ENCODE measurements at regions not wholly inside any gene's neighbourhood (a gene's known extent, or its start where the extent isn't known, plus 50 kb on each side); places are given as distances from the start of the nearest gene placed in this dataset.

GRCh38 chr11:121761186-121761585, 308.4 kb upstream of the SORL1-AS1 start:
- DNase-seq (no peak), ATAC-seq (ENCODE audit: insufficient read depth, low FRiP score) (no peak)
- no peak overlapping the region for H3K4me3 ChIP-seq
- no peaks in the 10 kb centered on the region for H3K36me3 ChIP-seq (ENCODE audit: control insufficient read depth in 4 of 4, insufficient read depth in 4 of 4, low read length in 4 of 4)
- H3K27me3 ChIP-seq (ENCODE audit: control insufficient read depth in 3 of 3, insufficient read depth in 3 of 3, low read length in 2 of 3) = peaks cover 0 to 2% (median 0%) of the 10 kb centered on the region in 3 donors
- H3K4me1 ChIP-seq (ENCODE audit: control insufficient read depth in 5 of 5, insufficient read depth in 5 of 5, low read length in 5 of 5) = peaks cover 0 to 15% (median 0%) of the 10 kb centered on the region in 5 donors
- no peak overlapping the region for H3K9ac ChIP-seq (ENCODE audit: insufficient read depth in 1 of 2, low read length in 2 of 2)
- 75 to 81% methylated on average over 2 of the region's 2 CpGs for WGBS, 2 donors
- H3K27ac ChIP-seq (ENCODE audit: low read depth in 1 of 2, low read length in 1 of 2) = no peak overlapping the region
- no peak for TF ChIP-seq CTCF (IDR thresholded peaks at IDR 0.05; ENCODE audit: control extremely low read depth, extremely low read depth)
- H3K9me3 ChIP-seq (ENCODE audit: control insufficient read depth in 4 of 4, insufficient read depth in 3 of 4, low read length in 3 of 4) = peaks cover 0 to 2% (median 0%) of the 10 kb centered on the region in 4 donors

GRCh38 chr11:121757480-121758125, 304.8 kb upstream of the SORL1-AS1 start:
- Histone ChIP-seq H3K4me1 (ENCODE audit: control insufficient read depth in 5 of 5, insufficient read depth in 5 of 5, low read length in 5 of 5) (peaks cover 0 to 3% (median 0%) of the 10 kb centered on the region in 5 donors), H3K36me3 (ENCODE audit: control insufficient read depth in 4 of 4, insufficient read depth in 4 of 4, low read length in 4 of 4) (no peaks in the 10 kb centered on the region), H3K27ac (ENCODE audit: low read depth in 1 of 2, low read length in 1 of 2) (no peak overlapping the region), H3K9ac (ENCODE audit: insufficient read depth in 1 of 2, low read length in 2 of 2) (no peak overlapping the region), H3K4me3 (no peak overlapping the region), H3K27me3 (ENCODE audit: control insufficient read depth in 3 of 3, insufficient read depth in 3 of 3, low read length in 2 of 3) (peaks cover 0 to 2% (median 0%) of the 10 kb centered on the region in 3 donors), H3K9me3 (ENCODE audit: control insufficient read depth in 4 of 4, insufficient read depth in 3 of 4, low read length in 3 of 4) (no peaks in the 10 kb centered on the region)
- WGBS, 2 donors = 54 to 75% methylated on average over 6 of the region's 6 CpGs
- DNase-seq (peak; percentile 46 to 72 (median 58)), ATAC-seq (ENCODE audit: insufficient read depth, low FRiP score) (no peak)
- no peak for TF ChIP-seq CTCF (IDR thresholded peaks at IDR 0.05; ENCODE audit: control extremely low read depth, extremely low read depth)

DNA sequence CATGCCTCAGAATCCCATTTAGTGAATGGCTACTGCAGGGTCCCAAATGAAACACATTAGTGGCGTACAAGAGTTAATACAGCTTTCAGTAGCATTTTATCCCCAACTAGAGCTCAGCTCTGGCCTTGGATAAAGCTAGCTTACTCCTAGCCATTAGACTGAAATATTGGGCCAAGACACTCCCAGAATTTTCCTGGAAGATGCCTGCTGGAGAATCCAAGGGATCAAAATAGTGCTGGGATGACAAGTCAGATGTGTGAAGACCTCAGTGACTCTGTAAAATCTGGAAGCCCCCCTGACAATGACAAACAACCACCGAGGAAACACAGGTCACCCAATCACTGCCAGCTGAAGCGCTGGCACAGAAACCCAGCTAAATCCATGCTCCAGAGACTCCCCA, 303.1 kb upstream of the SORL1-AS1 start:
- DNase-seq (no peak), ATAC-seq (ENCODE audit: insufficient read depth, low FRiP score) (no peak)
- no peaks in the 10 kb centered on the region for H3K36me3 ChIP-seq (ENCODE audit: control insufficient read depth in 4 of 4, insufficient read depth in 4 of 4, low read length in 4 of 4)
- WGBS, 2 donors = 62 to 70% methylated on average over 3 of the region's 3 CpGs
- no peak for TF ChIP-seq CTCF (IDR thresholded peaks at IDR 0.05; ENCODE audit: control extremely low read depth, extremely low read depth)
- H3K4me1 ChIP-seq (ENCODE audit: control insufficient read depth in 5 of 5, insufficient read depth in 5 of 5, low read length in 5 of 5) = no peaks in the 10 kb centered on the region
- H3K4me3 ChIP-seq = no peak overlapping the region
- H3K27ac ChIP-seq (ENCODE audit: low read depth in 1 of 2, low read length in 1 of 2) = no peak overlapping the region
- no peaks in the 10 kb centered on the region for H3K27me3 ChIP-seq (ENCODE audit: control insufficient read depth in 3 of 3, insufficient read depth in 3 of 3, low read length in 2 of 3)
- no peak overlapping the region for H3K9ac ChIP-seq (ENCODE audit: insufficient read depth in 1 of 2, low read length in 2 of 2)
- H3K9me3 ChIP-seq (ENCODE audit: control insufficient read depth in 4 of 4, insufficient read depth in 3 of 4, low read length in 3 of 4) = no peaks in the 10 kb centered on the region

GRCh38 chr11:121755191-121755590, 302.4 kb upstream of the SORL1-AS1 start:
- ATAC-seq (ENCODE audit: insufficient read depth, low FRiP score) (no peak), DNase-seq (no peak)
- no peak overlapping the region for H3K4me3 ChIP-seq
- no peak overlapping the region for H3K27ac ChIP-seq (ENCODE audit: low read depth in 1 of 2, low read length in 1 of 2)
- H3K4me1 ChIP-seq (ENCODE audit: control insufficient read depth in 5 of 5, insufficient read depth in 5 of 5, low read length in 5 of 5) = no peaks in the 10 kb centered on the region
- H3K27me3 ChIP-seq (ENCODE audit: control insufficient read depth in 3 of 3, insufficient read depth in 3 of 3, low read length in 2 of 3) = no peaks in the 10 kb centered on the region
- no peaks in the 10 kb centered on the region for H3K36me3 ChIP-seq (ENCODE audit: control insufficient read depth in 4 of 4, insufficient read depth in 4 of 4, low read length in 4 of 4)
- no peak overlapping the region for H3K9ac ChIP-seq (ENCODE audit: insufficient read depth in 1 of 2, low read length in 2 of 2)
- no peaks in the 10 kb centered on the region for H3K9me3 ChIP-seq (ENCODE audit: control insufficient read depth in 4 of 4, insufficient read depth in 3 of 4, low read length in 3 of 4)
- WGBS, 2 donors = 84 to 90% methylated on average over 2 of the region's 2 CpGs
- TF ChIP-seq CTCF (IDR thresholded peaks at IDR 0.05; ENCODE audit: control extremely low read depth, extremely low read depth) = no peak
